NT2/D1 (cell line): ENCODE measurements at regions not wholly inside any gene's neighbourhood (a gene's known extent, or its start where the extent isn't known, plus 50 kb on each side); places are given as distances from the start of the nearest gene placed in this dataset.

Experiments
- DNase-seq: peaks from one replicate; pipeline ENCODE4 v3.0.0-alpha.2; 2011; ENCODE audit warnings: low read depth, low spot score
- H3K27me3 ChIP-seq: 2 replicates; pipeline ENCODE4 v1.6.0; 2011; ENCODE audit warnings: mild to moderate bottlenecking; ENCODE audit not compliant: insufficient read length, insufficient read depth
- H3K36me3 ChIP-seq: 2 replicates; pipeline ENCODE4 v1.6.1; 2011; ENCODE audit warnings: mild to moderate bottlenecking, low read length, mixed read lengths; ENCODE audit not compliant: insufficient read depth, insufficient read length
- H3K4me1 ChIP-seq: 2 replicates; pipeline ENCODE4 v1.5.1; 2011; ENCODE audit not compliant: insufficient read depth, insufficient read length
- H3K4me3 ChIP-seq: 2 replicates; pipeline ENCODE4 v1.5.1; 2011; ENCODE audit warnings: low read depth; ENCODE audit not compliant: insufficient read length
- H3K9ac ChIP-seq: 2 replicates; pipeline ENCODE4 v1.6.0; 2011; ENCODE audit warnings: low read depth; ENCODE audit not compliant: insufficient read length
- H3K9me3 ChIP-seq: 2 replicates; pipeline ENCODE4 v1.5.1; 2011; ENCODE audit warnings: mild to moderate bottlenecking, low read length; ENCODE audit not compliant: insufficient read depth
- SUZ12 ChIP-seq: IDR thresholded peaks from 2 replicates; pipeline ENCODE4 v1.6.1; 2011; ENCODE audit not compliant: insufficient read length, insufficient read depth; ENCODE audit errors: extremely low read depth
- YY1 ChIP-seq: IDR thresholded peaks from 2 replicates; pipeline ENCODE4 v1.6.1; 2011; ENCODE audit not compliant: insufficient read length, insufficient read depth
- ZNF274 ChIP-seq: IDR thresholded peaks from 2 replicates; pipeline ENCODE4 v1.6.1; 2011; ENCODE audit warnings: mild to moderate bottlenecking, low read depth, low read length

- no peak for DNase-seq
- no peaks in the 10 kb centered on the region for H3K36me3 ChIP-seq
- no peaks in the 10 kb centered on the region for H3K9me3 ChIP-seq
- no peaks in the 10 kb centered on the region for H3K4me1 ChIP-seq
- TF ChIP-seq ZNF274 (no peak), YY1 (no peak), SUZ12 (no peak)
- no peaks in the 10 kb centered on the region for H3K27me3 ChIP-seq
- no peak overlapping the region for H3K9ac ChIP-seq
- no peak overlapping the region for H3K4me3 ChIP-seq
Measured at GRCh38 chr2:217418544-217418943, 558.7 kb upstream of the TNP1 start.

- Histone ChIP-seq H3K27me3 (no peaks in the 10 kb centered on the region), H3K4me3 (no peak overlapping the region), H3K9ac (no peak overlapping the region), H3K9me3 (no peaks in the 10 kb centered on the region), H3K36me3 (no peaks in the 10 kb centered on the region), H3K4me1 (no peaks in the 10 kb centered on the region)
- no peak for TF ChIP-seq SUZ12
- no peak for TF ChIP-seq YY1
- no peak for TF ChIP-seq ZNF274
- no peak for DNase-seq
Measured at GRCh38 chr2:217418090-217418489, 558.2 kb upstream of the TNP1 start.

GRCh38 chr2:217417536-217417935 is 557.7 kb upstream of the TNP1 start:
- no peak for DNase-seq
- Histone ChIP-seq H3K4me1 (no peaks in the 10 kb centered on the region), H3K27me3 (no peaks in the 10 kb centered on the region), H3K9me3 (no peaks in the 10 kb centered on the region), H3K4me3 (no peak overlapping the region), H3K36me3 (no peaks in the 10 kb centered on the region), H3K9ac (no peak overlapping the region)
- TF ChIP-seq ZNF274 (no peak), YY1 (no peak), SUZ12 (no peak)

GRCh38 chr2:217415316-217415715 is 555.5 kb upstream of the TNP1 start:
- Histone ChIP-seq H3K36me3 (no peaks in the 10 kb centered on the region), H3K4me3 (no peak overlapping the region), H3K9me3 (no peaks in the 10 kb centered on the region), H3K4me1 (no peaks in the 10 kb centered on the region), H3K9ac (no peak overlapping the region), H3K27me3 (no peaks in the 10 kb centered on the region)
- DNase-seq: no peak
- TF ChIP-seq ZNF274: no peak
- no peak for TF ChIP-seq SUZ12
- no peak for TF ChIP-seq YY1

- Histone ChIP-seq H3K4me3 (no peak overlapping the region), H3K9me3 (no peaks in the 10 kb centered on the region), H3K36me3 (no peaks in the 10 kb centered on the region), H3K9ac (no peak overlapping the region), H3K4me1 (no peaks in the 10 kb centered on the region), H3K27me3 (no peaks in the 10 kb centered on the region)
- DNase-seq: no peak
- TF ChIP-seq SUZ12 (no peak), ZNF274 (no peak), YY1 (no peak)
Measured at GRCh38 chr2:217414429-217414828, 554.6 kb upstream of the TNP1 start.

- no peaks in the 10 kb centered on the region for H3K36me3 ChIP-seq
- no peak for DNase-seq
Measured at GRCh38 chr2:217413193-217413592, 553.3 kb upstream of the TNP1 start.

DNA sequence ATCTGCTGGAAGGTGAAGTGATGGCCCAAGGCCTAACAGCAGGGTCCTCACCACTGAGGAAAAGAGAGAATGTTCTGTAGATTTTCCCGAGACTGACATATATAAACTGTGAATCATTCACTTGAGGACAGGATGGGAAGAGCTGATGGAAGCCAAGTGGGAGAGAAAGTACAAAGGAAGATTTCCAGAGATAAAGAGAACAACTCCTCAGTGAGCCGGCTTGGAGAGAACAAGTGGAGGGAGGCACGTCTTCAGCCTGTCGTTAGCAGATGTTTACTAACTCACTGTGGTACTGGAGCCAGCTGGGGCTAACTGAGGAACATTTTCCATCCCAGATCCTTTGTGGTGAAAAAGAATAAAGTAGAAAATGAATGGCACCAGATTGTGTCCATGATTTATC is 552.9 kb upstream of the TNP1 start:
- no peaks in the 10 kb centered on the region for H3K27me3 ChIP-seq
- no peaks in the 10 kb centered on the region for H3K36me3 ChIP-seq
- H3K9ac ChIP-seq: no peak overlapping the region
- no peaks in the 10 kb centered on the region for H3K9me3 ChIP-seq
- H3K4me3 ChIP-seq: no peak overlapping the region
- no peak for DNase-seq
- no peak for TF ChIP-seq ZNF274
- TF ChIP-seq YY1: no peak
- no peak for TF ChIP-seq SUZ12
- no peaks in the 10 kb centered on the region for H3K4me1 ChIP-seq

More at GRCh38 chr2:217413193-217413592, 553.3 kb upstream of the TNP1 start:
- Histone ChIP-seq H3K9ac (no peak overlapping the region), H3K27me3 (no peaks in the 10 kb centered on the region), H3K4me3 (no peak overlapping the region), H3K4me1 (no peaks in the 10 kb centered on the region), H3K9me3 (no peaks in the 10 kb centered on the region)
- TF ChIP-seq SUZ12 (no peak), YY1 (no peak), ZNF274 (no peak)
